Muscle of arm (tissue), 1 donor: ENCODE measurements at regions not wholly inside any gene's neighbourhood (a gene's known extent, or its start where the extent isn't known, plus 50 kb on each side); places are given as distances from the start of the nearest gene placed in this dataset.
"Not testable (repeated sequence)": the region's sequence is repeated elsewhere in the genome, so short reads cannot be mapped to it uniquely, and the experiment has no call there.

ENCODE experiments used
- DNase-seq: peaks from one replicate; pipeline ENCODE4 v3.0.0-alpha.2; 2013

GRCh38 chr22:22697377-22698117 lies 53.1 kb downstream of the GGTLC2 start:
- DNase-seq, result no peak

GRCh38 chr22:22698263-22698750 lies 53.9 kb downstream of the GGTLC2 start:
- DNase-seq, result no peak

- no peak for DNase-seq
Observed at GRCh38 chr22:22700631-22701030, 56.2 kb downstream of the GGTLC2 start.

GRCh38 chr22:22701557-22701956 lies 57.1 kb downstream of the GGTLC2 start:
- not testable (repeated sequence) for DNase-seq

GRCh38 chr22:22702237-22703202 lies 58.1 kb downstream of the GGTLC2 start:
- no peak for DNase-seq

GRCh38 chr22:22703203-22703570 lies 58.8 kb downstream of the GGTLC2 start:
- DNase-seq, result no peak

GRCh38 chr22:22703715-22704114 lies 59.3 kb downstream of the GGTLC2 start:
- no peak for DNase-seq

- DNase-seq, result no peak
Observed at GRCh38 chr22:22704156-22704946, 59.9 kb downstream of the GGTLC2 start.

- no peak for DNase-seq
Observed at GRCh38 chr22:22705328-22706100, 61.1 kb downstream of the GGTLC2 start.

GRCh38 chr22:22706253-22706915 lies 62.0 kb downstream of the GGTLC2 start:
- no peak for DNase-seq

- no peak for DNase-seq
Observed at GRCh38 chr22:22709719-22710445, 65.5 kb downstream of the GGTLC2 start.

- DNase-seq, result no peak
Observed at GRCh38 chr22:22710719-22711531, 66.5 kb downstream of the GGTLC2 start.

- no peak for DNase-seq
Observed at GRCh38 chr22:22711532-22711913, 67.1 kb downstream of the GGTLC2 start.

- DNase-seq, result no peak
Observed at GRCh38 chr22:22712092-22712658, 67.8 kb downstream of the GGTLC2 start.

GRCh38 chr22:22712666-22713365 lies 68.4 kb downstream of the GGTLC2 start:
- no peak for DNase-seq

- DNase-seq, result no peak
Observed at GRCh38 chr22:22713416-22713815, 69.0 kb downstream of the GGTLC2 start.

- DNase-seq, result no peak
Observed at GRCh38 chr22:22714600-22715335, 70.4 kb downstream of the GGTLC2 start.
